ENCODE measurements at regions not wholly inside any gene's neighbourhood (a gene's known extent, or its start where the extent isn't known, plus 50 kb on each side); places are given as distances from the start of the nearest gene placed in this dataset.

DNA sequence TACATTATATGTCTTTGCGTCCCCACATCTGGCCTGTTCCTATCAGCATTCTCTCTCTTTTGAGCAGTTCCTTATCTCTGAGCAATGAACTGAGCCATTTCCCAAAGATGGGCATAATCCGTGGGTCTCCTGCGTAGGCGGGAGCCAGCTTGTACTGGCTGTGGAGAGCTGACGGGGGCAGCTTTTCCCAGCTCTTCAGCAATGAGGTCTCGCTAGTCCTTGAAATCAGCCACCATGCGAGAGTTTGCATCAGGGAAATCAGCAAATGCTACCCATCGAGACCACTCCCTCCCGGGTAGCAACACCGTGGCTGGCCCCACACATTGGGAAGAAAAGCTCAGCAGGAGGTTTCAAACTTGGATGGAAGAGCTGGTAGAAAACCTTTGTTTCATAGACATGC is 51.9 kb upstream of the FAM180A start:
- TF ChIP-seq CTCF (IDR thresholded peaks at IDR 0.05): no peak
- no peak for TF ChIP-seq POLR2A (IDR thresholded peaks at IDR 0.05)
- TF ChIP-seq POLR2AphosphoS5 (IDR thresholded peaks at IDR 0.05; ENCODE audit: insufficient read depth in 1 of 2, low read depth in 1 of 2): no peak

Measured in vagina (tissue), 2 donors.